Adrenal gland (tissue), 5 donors: ENCODE measurements at regions not wholly inside any gene's neighbourhood (a gene's known extent, or its start where the extent isn't known, plus 50 kb on each side); places are given as distances from the start of the nearest gene placed in this dataset.

Source experiments
- POLR2A ChIP-seq, 2 donors: fragments of 450-650 bp; IDR thresholded peaks; one replicate each; pipeline ENCODE4 v1.6.1; 2017; ENCODE audit warnings: antibody characterized with exemption in 2 of 2, mild to moderate bottlenecking in 2 of 2, moderate library complexity in 1 of 2
- TF ChIP-seq, protein P1 (sequence below), 6 experiments: fragments of 450-650 bp in 4 of 6; fragments of 200-600 bp in 2 of 6; sonication (generic) in 1 of 6; IDR thresholded peaks; 1 replicate in 5 of 6; 2 replicates in 1 of 6; pipeline versions ENCODE4 v1.5.1 to v1.8.0; 2016 to 2021; ENCODE audit warnings: antibody characterized with exemption in 6 of 6, mild to moderate bottlenecking in 2 of 6, moderate library complexity in 1 of 6
- donor health status: DM: no; HTN: no; CAD: no.

DNA sequence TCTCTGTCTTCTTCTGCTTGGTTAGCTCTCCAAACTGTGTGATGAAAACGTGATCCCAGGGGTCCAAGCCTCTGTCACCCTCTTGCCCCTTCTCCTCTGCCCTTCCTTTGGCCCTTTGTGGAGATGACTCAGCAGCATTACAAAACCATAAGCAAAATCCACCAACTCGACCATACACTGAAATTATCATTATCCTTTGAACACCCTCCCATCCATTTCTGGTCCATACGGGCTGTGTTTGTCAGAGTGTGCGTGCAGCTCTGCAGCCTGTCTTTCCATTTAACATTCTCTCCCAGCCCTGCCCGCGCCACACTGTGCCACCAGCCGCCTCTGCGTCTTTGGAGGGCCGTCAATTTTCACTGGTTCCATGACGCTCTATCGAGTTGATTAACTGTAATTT, 69.2 kb downstream of the SLC25A47 start:
- TF ChIP-seq, protein P1, sequence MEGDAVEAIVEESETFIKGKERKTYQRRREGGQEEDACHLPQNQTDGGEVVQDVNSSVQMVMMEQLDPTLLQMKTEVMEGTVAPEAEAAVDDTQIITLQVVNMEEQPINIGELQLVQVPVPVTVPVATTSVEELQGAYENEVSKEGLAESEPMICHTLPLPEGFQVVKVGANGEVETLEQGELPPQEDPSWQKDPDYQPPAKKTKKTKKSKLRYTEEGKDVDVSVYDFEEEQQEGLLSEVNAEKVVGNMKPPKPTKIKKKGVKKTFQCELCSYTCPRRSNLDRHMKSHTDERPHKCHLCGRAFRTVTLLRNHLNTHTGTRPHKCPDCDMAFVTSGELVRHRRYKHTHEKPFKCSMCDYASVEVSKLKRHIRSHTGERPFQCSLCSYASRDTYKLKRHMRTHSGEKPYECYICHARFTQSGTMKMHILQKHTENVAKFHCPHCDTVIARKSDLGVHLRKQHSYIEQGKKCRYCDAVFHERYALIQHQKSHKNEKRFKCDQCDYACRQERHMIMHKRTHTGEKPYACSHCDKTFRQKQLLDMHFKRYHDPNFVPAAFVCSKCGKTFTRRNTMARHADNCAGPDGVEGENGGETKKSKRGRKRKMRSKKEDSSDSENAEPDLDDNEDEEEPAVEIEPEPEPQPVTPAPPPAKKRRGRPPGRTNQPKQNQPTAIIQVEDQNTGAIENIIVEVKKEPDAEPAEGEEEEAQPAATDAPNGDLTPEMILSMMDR (IDR thresholded peaks at IDR 0.05), result no peak
- TF ChIP-seq POLR2A (IDR thresholded peaks at IDR 0.05), result no peak
